ENCODE measurements at regions not wholly inside any gene's neighbourhood (a gene's known extent, or its start where the extent isn't known, plus 50 kb on each side); places are given as distances from the start of the nearest gene placed in this dataset.

DNA sequence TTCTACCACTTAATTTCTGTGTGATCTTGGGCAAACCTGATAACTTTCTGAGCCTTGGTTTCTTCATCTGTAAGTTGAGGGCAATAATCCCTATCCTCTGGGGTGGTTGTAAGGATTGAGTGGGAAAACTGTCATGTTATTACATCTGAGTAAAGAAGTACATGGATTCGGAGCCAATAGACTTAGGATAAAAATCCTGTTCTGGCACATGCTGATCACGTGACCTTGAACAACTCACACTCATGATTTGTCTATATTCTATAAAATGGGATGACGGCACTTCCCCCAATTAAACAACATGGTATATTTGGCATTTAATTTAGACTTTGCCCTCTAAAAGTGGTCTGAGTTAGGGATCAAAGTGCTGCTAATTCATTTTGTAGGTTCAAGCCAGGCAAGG is 315.5 kb downstream of the PLPP3 start:
- no peak for TF ChIP-seq POLR2A (IDR thresholded peaks at IDR 0.05)
- TF ChIP-seq, protein P1, sequence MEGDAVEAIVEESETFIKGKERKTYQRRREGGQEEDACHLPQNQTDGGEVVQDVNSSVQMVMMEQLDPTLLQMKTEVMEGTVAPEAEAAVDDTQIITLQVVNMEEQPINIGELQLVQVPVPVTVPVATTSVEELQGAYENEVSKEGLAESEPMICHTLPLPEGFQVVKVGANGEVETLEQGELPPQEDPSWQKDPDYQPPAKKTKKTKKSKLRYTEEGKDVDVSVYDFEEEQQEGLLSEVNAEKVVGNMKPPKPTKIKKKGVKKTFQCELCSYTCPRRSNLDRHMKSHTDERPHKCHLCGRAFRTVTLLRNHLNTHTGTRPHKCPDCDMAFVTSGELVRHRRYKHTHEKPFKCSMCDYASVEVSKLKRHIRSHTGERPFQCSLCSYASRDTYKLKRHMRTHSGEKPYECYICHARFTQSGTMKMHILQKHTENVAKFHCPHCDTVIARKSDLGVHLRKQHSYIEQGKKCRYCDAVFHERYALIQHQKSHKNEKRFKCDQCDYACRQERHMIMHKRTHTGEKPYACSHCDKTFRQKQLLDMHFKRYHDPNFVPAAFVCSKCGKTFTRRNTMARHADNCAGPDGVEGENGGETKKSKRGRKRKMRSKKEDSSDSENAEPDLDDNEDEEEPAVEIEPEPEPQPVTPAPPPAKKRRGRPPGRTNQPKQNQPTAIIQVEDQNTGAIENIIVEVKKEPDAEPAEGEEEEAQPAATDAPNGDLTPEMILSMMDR (IDR thresholded peaks at IDR 0.05), result no peak
- no peak for TF ChIP-seq POLR2AphosphoS5 (IDR thresholded peaks at IDR 0.05)
- no peak for TF ChIP-seq EP300 (IDR thresholded peaks at IDR 0.05)

Measured in suprapubic skin (tissue), 4 donors.